K562 (cell line): ENCODE measurements at regions not wholly inside any gene's neighbourhood (a gene's known extent, or its start where the extent isn't known, plus 50 kb on each side); places are given as distances from the start of the nearest gene placed in this dataset.

ENCODE experiments used
- ADNP ChIP-seq: fragments of 200-800 bp; sonication (Bioruptor generic); IDR thresholded peaks from 2 replicates; pipeline ENCODE4 v1.6.1; 2016; ENCODE audit warnings: missing genetic modification characterization, missing compliant biosample characterization
- DNMT1 ChIP-seq: fragments of 450-650 bp; IDR thresholded peaks from 2 replicates; pipeline ENCODE4 v1.6.1; 2016; ENCODE audit warnings: antibody characterized with exemption, mild to moderate bottlenecking
- EZH2 ChIP-seq: IDR thresholded peaks from 2 replicates; pipeline ENCODE4 v1.6.1; 2012; ENCODE audit warnings: low read depth, mild to moderate bottlenecking, inconsistent platforms, low read length, borderline replicate concordance
- GABPB2 ChIP-seq: fragments of 250-450 bp; sonication (Bioruptor Pico); conservative IDR thresholded peaks from 2 replicates; pipeline ENCODE4 v1.5.1; 2021; ENCODE audit warnings: mild to moderate bottlenecking
- MAZ ChIP-seq, 2 experiments: fragments of 450-650 bp in 1 of 2; sonication (generic) in 1 of 2; formaldehyde crosslinking; IDR thresholded peaks in 1 of 2; conservative IDR thresholded peaks in 1 of 2; 2 replicates each; pipeline versions ENCODE4 v1.4.0 to v1.5.0; 2020; ENCODE audit warnings: mild to moderate bottlenecking in 1 of 2, missing genetic modification reagents in 1 of 2
- MCM5 ChIP-seq: fragments of 450-650 bp; IDR thresholded peaks from 2 replicates; pipeline ENCODE4 v1.6.1; 2016; ENCODE audit warnings: low read depth
- MLLT1 ChIP-seq, 2 experiments: fragments of 450-650 bp; IDR thresholded peaks; 2 replicates each; pipeline ENCODE4 v1.6.1; 2016
- NBN ChIP-seq: fragments of 450-650 bp; IDR thresholded peaks from 2 replicates; pipeline ENCODE4 v1.6.1; 2016; ENCODE audit warnings: low read depth, mild to moderate bottlenecking
- SNAPC5 ChIP-seq: fragments of 250-450 bp; sonication (Bioruptor Pico); IDR thresholded peaks from 2 replicates; pipeline ENCODE4 v1.8.0; 2021; ENCODE audit warnings: moderate library complexity, mild to moderate bottlenecking, inconsistent platforms
- SREBF1 ChIP-seq: fragments of 150-350 bp; IDR thresholded peaks from 2 replicates; pipeline ENCODE4 v1.6.1; 2014; ENCODE audit warnings: antibody characterized with exemption, low read depth, low read length, borderline replicate concordance
- SRSF9 ChIP-seq: fragments of 200-400 bp; formaldehyde crosslinking; IDR thresholded peaks from 2 replicates; pipeline ENCODE4 v1.6.1; 2017; ENCODE audit warnings: low read depth, low read length, borderline replicate concordance
- TBL1XR1 ChIP-seq, 2 experiments: IDR thresholded peaks; 2 replicates each; pipeline ENCODE4 v1.6.1; 2012; ENCODE audit warnings: improper control_type of control experiment in 2 of 2, low read length in 2 of 2, mild to moderate bottlenecking in 1 of 2
- ZBTB5 ChIP-seq: fragments of 450-650 bp; IDR thresholded peaks from 2 replicates; pipeline ENCODE4 v1.6.1; 2017; ENCODE audit warnings: antibody characterized with exemption
- ZFX ChIP-seq: sonication (generic); formaldehyde crosslinking; IDR thresholded peaks from 2 replicates; pipeline ENCODE4 v1.8.0; 2022; ENCODE audit warnings: mild to moderate bottlenecking, missing genetic modification reagents, moderate library complexity
- ZKSCAN8 ChIP-seq: fragments of 200-800 bp; sonication (Bioruptor generic); IDR thresholded peaks from 2 replicates; pipeline ENCODE4 v1.6.1; 2016; ENCODE audit warnings: missing genetic modification characterization, missing compliant biosample characterization
- ZNF740 ChIP-seq, 3 experiments: fragments of 200-800 bp in 1 of 3; sonication (Bioruptor generic) in 1 of 3; sonication (generic) in 1 of 3; formaldehyde crosslinking in 1 of 3; IDR thresholded peaks; 2 replicates each; pipeline versions ENCODE4 v1.6.1 to v1.8.0; 2016 to 2022; ENCODE audit warnings: mild to moderate bottlenecking in 2 of 3, missing compliant biosample characterization in 2 of 3, missing genetic modification characterization in 2 of 3, missing genetic modification reagents in 1 of 3

- TF ChIP-seq EZH2, result no peak
- no peak for TF ChIP-seq ZNF740 (CRISPR knock-in tag; IDR thresholded peaks at IDR 0.05)
- TF ChIP-seq ZNF740 (tag; IDR thresholded peaks at IDR 0.05), result peak; percentile 37 to 92; a peak in 3 of 4 replicates
- TF ChIP-seq SNAPC5 (CRISPR knock-in tag), result no peak
- TF ChIP-seq GABPB2 (CRISPR knock-in tag), result no peak
- TF ChIP-seq ADNP, result peak; percentile 49; the same call in 1 of the 2 replicates
- no peak for TF ChIP-seq SREBF1
- TF ChIP-seq MCM5, result no peak
- peak; percentile 83; the same call in 1 of the 2 replicates for TF ChIP-seq NBN
- peak; percentile 54 to 61; a peak in 3 of 4 replicates for TF ChIP-seq MAZ (CRISPR knock-in tag; conservative IDR thresholded peaks at IDR 0.05 in 1 of 2, IDR thresholded peaks at IDR 0.05 in 1 of 2)
- TF ChIP-seq ZKSCAN8, result peak; percentile 87; the same call in 1 of the 2 replicates
- no peak for TF ChIP-seq DNMT1
- TF ChIP-seq ZFX (CRISPR knock-in tag), result no peak
- peak in 1 of 2 experiments; percentile 59; a peak in 3 of 4 replicates for TF ChIP-seq TBL1XR1 (IDR thresholded peaks at IDR 0.05; ENCODE audit: low read length in 2 of 2)
- no peak for TF ChIP-seq ZBTB5
- TF ChIP-seq MLLT1 (IDR thresholded peaks at IDR 0.05), result peak; percentile 40 to 94
- no peak for TF ChIP-seq SRSF9
Observed at GRCh38 chr7:106774768-106775551, 90.1 kb upstream of the PIK3CG start (continued).
